Neural cell (in vitro differentiated cells): ENCODE measurements at regions not wholly inside any gene's neighbourhood (a gene's known extent, or its start where the extent isn't known, plus 50 kb on each side); places are given as distances from the start of the nearest gene placed in this dataset.
"Not testable (repeated sequence)": the region's sequence is repeated elsewhere in the genome, so short reads cannot be mapped to it uniquely, and the experiment has no call there.

Experiments used
- EP300 ChIP-seq: fragments of 450-650 bp; conservative IDR thresholded peaks from 2 replicates; pipeline ENCODE4 v1.6.1; 2014; ENCODE audit warnings: antibody characterized with exemption, mild to moderate bottlenecking, moderate library complexity; ENCODE audit not compliant: poor library complexity, severe bottlenecking
- TAF1 ChIP-seq: IDR thresholded peaks from 2 replicates; pipeline ENCODE4 v1.6.1; 2012; ENCODE audit warnings: low read depth
- TF ChIP-seq, protein P1 (sequence below): fragments of 450-650 bp; IDR thresholded peaks from 2 replicates; pipeline ENCODE4 v1.5.1; 2014; ENCODE audit warnings: antibody characterized with exemption, mild to moderate bottlenecking, moderate library complexity; ENCODE audit not compliant: poor library complexity, severe bottlenecking
- TF ChIP-seq, protein P2 (sequence below): IDR thresholded peaks from 2 replicates; pipeline ENCODE4 v1.6.1; 2012; ENCODE audit warnings: borderline replicate concordance

DNA sequence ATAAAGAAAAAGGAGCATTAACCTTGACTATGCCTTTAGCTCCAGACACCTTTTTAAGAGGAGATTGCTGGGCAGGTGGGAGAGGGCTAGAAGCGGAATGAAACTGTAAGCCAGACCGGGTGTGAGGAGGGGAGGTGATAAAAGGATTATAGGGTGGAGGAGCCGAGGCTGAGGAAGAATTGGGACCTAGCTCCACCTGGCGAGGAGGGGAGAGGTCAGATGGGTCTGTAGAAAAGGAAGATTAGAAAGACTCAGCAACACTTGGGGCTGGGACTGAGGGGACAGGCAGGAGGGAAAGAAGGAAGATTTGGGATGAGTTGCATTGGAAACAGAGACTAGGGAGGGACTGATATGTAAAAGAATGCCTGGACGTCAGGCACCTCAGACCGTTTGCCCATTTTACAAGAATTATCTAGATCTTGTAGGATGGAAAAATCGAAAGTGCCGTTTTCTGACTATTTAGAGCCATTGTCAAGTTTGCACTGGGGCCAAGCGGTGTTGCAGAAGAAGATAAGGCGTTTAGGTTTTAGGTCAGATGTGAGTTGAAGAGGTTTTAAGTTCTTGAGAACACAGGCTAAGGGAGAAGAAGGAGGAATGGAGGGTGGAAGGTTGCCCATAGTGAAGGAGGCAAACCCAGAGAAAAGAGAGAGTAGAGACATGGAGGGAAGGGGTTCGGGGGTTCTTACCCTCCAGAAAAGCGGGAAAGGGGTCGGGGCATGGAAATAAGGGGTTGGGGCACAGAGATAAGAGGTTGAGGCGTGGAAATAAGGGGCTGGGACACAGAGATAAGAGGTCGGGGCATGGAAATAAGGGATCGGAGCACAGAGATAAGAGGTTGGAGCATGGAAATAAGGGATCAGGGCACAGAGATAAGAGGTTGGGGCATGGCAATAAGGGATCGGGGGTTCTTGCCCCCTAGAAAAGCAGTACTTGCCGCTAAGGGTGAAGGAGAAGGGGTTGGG lies 164.5 kb upstream of the JADE1 start:
- TF ChIP-seq, protein P1, sequence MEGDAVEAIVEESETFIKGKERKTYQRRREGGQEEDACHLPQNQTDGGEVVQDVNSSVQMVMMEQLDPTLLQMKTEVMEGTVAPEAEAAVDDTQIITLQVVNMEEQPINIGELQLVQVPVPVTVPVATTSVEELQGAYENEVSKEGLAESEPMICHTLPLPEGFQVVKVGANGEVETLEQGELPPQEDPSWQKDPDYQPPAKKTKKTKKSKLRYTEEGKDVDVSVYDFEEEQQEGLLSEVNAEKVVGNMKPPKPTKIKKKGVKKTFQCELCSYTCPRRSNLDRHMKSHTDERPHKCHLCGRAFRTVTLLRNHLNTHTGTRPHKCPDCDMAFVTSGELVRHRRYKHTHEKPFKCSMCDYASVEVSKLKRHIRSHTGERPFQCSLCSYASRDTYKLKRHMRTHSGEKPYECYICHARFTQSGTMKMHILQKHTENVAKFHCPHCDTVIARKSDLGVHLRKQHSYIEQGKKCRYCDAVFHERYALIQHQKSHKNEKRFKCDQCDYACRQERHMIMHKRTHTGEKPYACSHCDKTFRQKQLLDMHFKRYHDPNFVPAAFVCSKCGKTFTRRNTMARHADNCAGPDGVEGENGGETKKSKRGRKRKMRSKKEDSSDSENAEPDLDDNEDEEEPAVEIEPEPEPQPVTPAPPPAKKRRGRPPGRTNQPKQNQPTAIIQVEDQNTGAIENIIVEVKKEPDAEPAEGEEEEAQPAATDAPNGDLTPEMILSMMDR, result not testable (repeated sequence)
- TF ChIP-seq, protein P2, sequence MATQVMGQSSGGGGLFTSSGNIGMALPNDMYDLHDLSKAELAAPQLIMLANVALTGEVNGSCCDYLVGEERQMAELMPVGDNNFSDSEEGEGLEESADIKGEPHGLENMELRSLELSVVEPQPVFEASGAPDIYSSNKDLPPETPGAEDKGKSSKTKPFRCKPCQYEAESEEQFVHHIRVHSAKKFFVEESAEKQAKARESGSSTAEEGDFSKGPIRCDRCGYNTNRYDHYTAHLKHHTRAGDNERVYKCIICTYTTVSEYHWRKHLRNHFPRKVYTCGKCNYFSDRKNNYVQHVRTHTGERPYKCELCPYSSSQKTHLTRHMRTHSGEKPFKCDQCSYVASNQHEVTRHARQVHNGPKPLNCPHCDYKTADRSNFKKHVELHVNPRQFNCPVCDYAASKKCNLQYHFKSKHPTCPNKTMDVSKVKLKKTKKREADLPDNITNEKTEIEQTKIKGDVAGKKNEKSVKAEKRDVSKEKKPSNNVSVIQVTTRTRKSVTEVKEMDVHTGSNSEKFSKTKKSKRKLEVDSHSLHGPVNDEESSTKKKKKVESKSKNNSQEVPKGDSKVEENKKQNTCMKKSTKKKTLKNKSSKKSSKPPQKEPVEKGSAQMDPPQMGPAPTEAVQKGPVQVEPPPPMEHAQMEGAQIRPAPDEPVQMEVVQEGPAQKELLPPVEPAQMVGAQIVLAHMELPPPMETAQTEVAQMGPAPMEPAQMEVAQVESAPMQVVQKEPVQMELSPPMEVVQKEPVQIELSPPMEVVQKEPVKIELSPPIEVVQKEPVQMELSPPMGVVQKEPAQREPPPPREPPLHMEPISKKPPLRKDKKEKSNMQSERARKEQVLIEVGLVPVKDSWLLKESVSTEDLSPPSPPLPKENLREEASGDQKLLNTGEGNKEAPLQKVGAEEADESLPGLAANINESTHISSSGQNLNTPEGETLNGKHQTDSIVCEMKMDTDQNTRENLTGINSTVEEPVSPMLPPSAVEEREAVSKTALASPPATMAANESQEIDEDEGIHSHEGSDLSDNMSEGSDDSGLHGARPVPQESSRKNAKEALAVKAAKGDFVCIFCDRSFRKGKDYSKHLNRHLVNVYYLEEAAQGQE, result not testable (repeated sequence)
- TF ChIP-seq TAF1, EP300: not testable (repeated sequence)
